HCT116 (cell line): ENCODE measurements at regions not wholly inside any gene's neighbourhood (a gene's known extent, or its start where the extent isn't known, plus 50 kb on each side); places are given as distances from the start of the nearest gene placed in this dataset.

ENCODE experiments used
- ATAC-seq: fragments of 200-7000 bp; cut with Tn5 transposase; 2 replicates; pipeline ENCODE4 v1.9.1; 2020; ENCODE audit warnings: mild to moderate bottlenecking, moderate library complexity
- BruUV-seq: library from RNA; stranded (reverse); fragments of 400-500 nt; replicated peaks from 2 replicates; lab custom pipeline; 2021; lab: Mats Ljungman, UMichigan
- CTCF ChIA-PET: fragments of 300-600 bp; sonication (Branson Sonifier 250); formaldehyde crosslinking; loops from one replicate; lab custom pipeline; 2021; ENCODE audit warnings: antibody characterized with exemption; lab: Charles Lee
- POLR2A ChIA-PET: fragments of 300-600, 350-600 bp; sonication (Branson Sonifier 250); formaldehyde crosslinking; loops from one replicate; lab custom pipeline; 2021; ENCODE audit warnings: antibody characterized with exemption; lab: Charles Lee
- RAD21 ChIA-PET, 2 experiments: fragments of 300-600 bp; sonication (Branson Sonifier 250); formaldehyde crosslinking; loops; one replicate each; lab custom pipeline; 2023; ENCODE audit warnings: low total read pairs in 2 of 2; ENCODE audit not compliant: uncharacterized antibody in 2 of 2, unreplicated experiment in 2 of 2, low non-redundant PET in 1 of 2; lab: Charles Lee
- DNase-seq: peaks from one replicate; pipeline ENCODE4 v3.0.0-alpha.2; 2010; ENCODE audit warnings: low read depth, low spot score
- H2AFZ ChIP-seq: fragments of 200-600 bp; shearing (Covaris generic), sonication (generic); 2 replicates; pipeline ENCODE4 v1.6.1; 2017; ENCODE audit warnings: low read depth, mixed run types, mixed read lengths, antibody characterized with exemption, low read length; ENCODE audit not compliant: poor library complexity, severe bottlenecking
- H3K27ac ChIP-seq: 2 replicates; pipeline ENCODE4 v1.5.1; 2012; ENCODE audit warnings: low read depth, low read length
- H3K27me3 ChIP-seq: fragments of 200-600 bp; sonication (generic); 2 replicates; pipeline ENCODE4 v1.6.1; 2016; ENCODE audit warnings: mixed run types, low read length, mixed read lengths; ENCODE audit not compliant: insufficient read depth
- H3K36me3 ChIP-seq, 2 experiments: fragments of 200-500 bp in 1 of 2; fragments of 200-600 bp in 1 of 2; sonication (Bioruptor generic) in 1 of 2; sonication (generic) in 1 of 2; 2 replicates each; pipeline versions ENCODE4 v1.5.1 to v1.6.1; 2014 to 2016; ENCODE audit warnings: low read length in 2 of 2, inconsistent platforms in 1 of 2, mixed read lengths in 1 of 2, mixed run types in 1 of 2; ENCODE audit not compliant: insufficient read depth in 2 of 2, control insufficient read depth in 1 of 2
- H3K4me1 ChIP-seq, 2 experiments: fragments of 200-600 bp in 1 of 2; sonication (generic) in 1 of 2; 2 replicates each; pipeline versions ENCODE4 v1.5.1 to v1.6.1; 2012 to 2017; ENCODE audit warnings: low read length in 2 of 2, inconsistent platforms in 1 of 2, mild to moderate bottlenecking in 1 of 2, mixed read lengths in 1 of 2, mixed run types in 1 of 2, moderate library complexity in 1 of 2; ENCODE audit not compliant: insufficient read depth in 2 of 2, control insufficient read depth in 1 of 2
- H3K4me2 ChIP-seq: fragments of 200-600 bp; sonication (generic); 2 replicates; pipeline ENCODE4 v1.6.1; 2017; ENCODE audit warnings: mixed run types, low read length, mixed read lengths
- H3K4me3 ChIP-seq, 2 experiments: fragments of 200-600 bp in 1 of 2; sonication (generic) in 1 of 2; replicated peaks in 1 of 2; 2 replicates each; pipeline ENCODE4 v1.5.1; 2011 to 2016; ENCODE audit warnings: low read length in 2 of 2, control low read depth in 1 of 2, low read depth in 1 of 2, mild to moderate bottlenecking in 1 of 2, mixed read lengths in 1 of 2, mixed run types in 1 of 2
- H3K79me2 ChIP-seq: fragments of 200-600 bp; sonication (generic); 2 replicates; pipeline ENCODE4 v1.6.1; 2017; ENCODE audit warnings: mild to moderate bottlenecking, mixed run types, low read length, moderate library complexity, mixed read lengths; ENCODE audit not compliant: insufficient read depth
- H3K9ac ChIP-seq: fragments of 200-600 bp; sonication (generic); 2 replicates; pipeline ENCODE4 v1.6.1; 2016; ENCODE audit warnings: low read length, mixed read lengths
- H3K9me2 ChIP-seq: fragments of 200-600 bp; sonication (generic), shearing (Covaris generic); 2 replicates; pipeline ENCODE4 v1.6.1; 2017; ENCODE audit warnings: mixed run types, mild to moderate bottlenecking, moderate library complexity; ENCODE audit not compliant: insufficient read depth
- H3K9me3 ChIP-seq, 2 experiments: fragments of 200-500 bp in 1 of 2; fragments of 200-600 bp in 1 of 2; sonication (Bioruptor generic) in 1 of 2; sonication (generic) in 1 of 2; 2 replicates each; pipeline ENCODE4 v1.6.1; 2014 to 2017; ENCODE audit warnings: low read length in 2 of 2, mixed read lengths in 2 of 2, inconsistent platforms in 1 of 2, low read depth in 1 of 2, mild to moderate bottlenecking in 1 of 2, mixed run types in 1 of 2, moderate library complexity in 1 of 2; ENCODE audit not compliant: control insufficient read depth in 1 of 2, insufficient read depth in 1 of 2
- H4K20me1 ChIP-seq: fragments of 200-600 bp; sonication (generic), shearing (Covaris generic); 2 replicates; pipeline ENCODE4 v1.6.1; 2017; ENCODE audit warnings: mixed run types, mild to moderate bottlenecking, moderate library complexity; ENCODE audit not compliant: insufficient read depth
- EGR1 ChIP-seq: IDR thresholded peaks from 2 replicates; pipeline ENCODE4 v1.6.1; 2012; ENCODE audit warnings: low read depth
- JUND ChIP-seq: IDR thresholded peaks from 2 replicates; pipeline ENCODE4 v1.6.1; 2012
- POLR2A ChIP-seq: IDR thresholded peaks from 2 replicates; pipeline ENCODE4 v1.7.0; 2011; ENCODE audit warnings: borderline replicate concordance; ENCODE audit not compliant: insufficient read depth, insufficient read length; ENCODE audit errors: extremely low read depth
- RAD21 ChIP-seq: IDR thresholded peaks from 2 replicates; pipeline ENCODE4 v1.6.1; 2012; ENCODE audit warnings: low read depth, mild to moderate bottlenecking
- SIN3A ChIP-seq: IDR thresholded peaks from 2 replicates; pipeline ENCODE4 v1.6.1; 2012; ENCODE audit warnings: low read depth
- SP1 ChIP-seq: IDR thresholded peaks from 2 replicates; pipeline ENCODE4 v1.6.1; 2012; ENCODE audit warnings: low read depth
- YY1 ChIP-seq: IDR thresholded peaks from 2 replicates; pipeline ENCODE4 v1.6.1; 2011; ENCODE audit warnings: low read length, low read depth, moderate library complexity, mild to moderate bottlenecking; ENCODE audit not compliant: insufficient replicate concordance; ENCODE audit errors: extremely low read depth
- intact Hi-C: fragments of 100-400 bp; cut with micrococcal nuclease; formaldehyde crosslinking; loops from 2 replicates; pipeline ENCODE4 v1.10.0; 2022
- TF ChIP-seq, protein P1 (sequence below): IDR thresholded peaks from 2 replicates; pipeline ENCODE4 v1.6.1; 2012
- TF ChIP-seq, protein P2 (sequence below): IDR thresholded peaks from 2 replicates; pipeline ENCODE4 v1.6.1; 2012
- TF ChIP-seq, protein P3 (sequence below): IDR thresholded peaks from 2 replicates; pipeline ENCODE4 v1.6.1; 2011; ENCODE audit warnings: mild to moderate bottlenecking, low read length, moderate library complexity; ENCODE audit not compliant: insufficient replicate concordance; ENCODE audit errors: extremely low read depth
- TF ChIP-seq, protein P4 (sequence below): IDR thresholded peaks from 2 replicates; pipeline ENCODE4 v1.6.1; 2012; ENCODE audit warnings: low read depth

GRCh38 chr13:67588607-67589006 is 358.5 kb upstream of the PCDH9 start:
- ChIA-PET POLR2A (no interaction called here), CTCF (no interaction called here), RAD21 (no interaction called here)
- no peak for ATAC-seq
- H4K20me1 ChIP-seq: no peaks in the 10 kb centered on the region
- H3K36me3 ChIP-seq: no peaks in the 10 kb centered on the region
- H3K4me2 ChIP-seq: no peak overlapping the region
- H2AFZ ChIP-seq: no peak overlapping the region
- no peaks in the 10 kb centered on the region for H3K4me1 ChIP-seq
- DNase-seq: no peak
- intact Hi-C loops: no loop called here
- BruUV-seq: no TSS peak
- TF ChIP-seq SP1: no peak
- TF ChIP-seq SIN3A: no peak
- no peak overlapping the region for H3K27ac ChIP-seq
- H3K79me2 ChIP-seq: no peaks in the 10 kb centered on the region
- H3K9me2 ChIP-seq: no peaks in the 10 kb centered on the region
- H3K27me3 ChIP-seq: no peaks in the 10 kb centered on the region
- no peaks in the 10 kb centered on the region for H3K9me3 ChIP-seq
- H3K9ac ChIP-seq: no peak overlapping the region
- H3K4me3 ChIP-seq: no peak overlapping the region

GRCh38 chr13:67577361-67577760 is 347.2 kb upstream of the PCDH9 start:
- Histone ChIP-seq H3K27ac (no peak overlapping the region), H3K27me3 (no peaks in the 10 kb centered on the region), H3K9me3 (no peaks in the 10 kb centered on the region), H3K4me2 (no peak overlapping the region), H3K36me3 (no peaks in the 10 kb centered on the region), H3K79me2 (no peaks in the 10 kb centered on the region), H2AFZ (no peak overlapping the region), H3K4me1 (no peaks in the 10 kb centered on the region), H3K9me2 (no peaks in the 10 kb centered on the region), H3K4me3 (no peak overlapping the region), H3K9ac (no peak overlapping the region), H4K20me1 (no peaks in the 10 kb centered on the region)
- intact Hi-C loops: no loop called here
- no TSS peak for BruUV-seq
- POLR2A ChIA-PET: no interaction called here
- TF ChIP-seq, protein P1, sequence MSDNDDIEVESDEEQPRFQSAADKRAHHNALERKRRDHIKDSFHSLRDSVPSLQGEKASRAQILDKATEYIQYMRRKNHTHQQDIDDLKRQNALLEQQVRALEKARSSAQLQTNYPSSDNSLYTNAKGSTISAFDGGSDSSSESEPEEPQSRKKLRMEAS: no peak
- TF ChIP-seq JUND: no peak
- TF ChIP-seq, protein P2, sequence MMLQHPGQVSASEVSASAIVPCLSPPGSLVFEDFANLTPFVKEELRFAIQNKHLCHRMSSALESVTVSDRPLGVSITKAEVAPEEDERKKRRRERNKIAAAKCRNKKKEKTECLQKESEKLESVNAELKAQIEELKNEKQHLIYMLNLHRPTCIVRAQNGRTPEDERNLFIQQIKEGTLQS: no peak
- no peak for TF ChIP-seq POLR2A
- TF ChIP-seq, protein P3, sequence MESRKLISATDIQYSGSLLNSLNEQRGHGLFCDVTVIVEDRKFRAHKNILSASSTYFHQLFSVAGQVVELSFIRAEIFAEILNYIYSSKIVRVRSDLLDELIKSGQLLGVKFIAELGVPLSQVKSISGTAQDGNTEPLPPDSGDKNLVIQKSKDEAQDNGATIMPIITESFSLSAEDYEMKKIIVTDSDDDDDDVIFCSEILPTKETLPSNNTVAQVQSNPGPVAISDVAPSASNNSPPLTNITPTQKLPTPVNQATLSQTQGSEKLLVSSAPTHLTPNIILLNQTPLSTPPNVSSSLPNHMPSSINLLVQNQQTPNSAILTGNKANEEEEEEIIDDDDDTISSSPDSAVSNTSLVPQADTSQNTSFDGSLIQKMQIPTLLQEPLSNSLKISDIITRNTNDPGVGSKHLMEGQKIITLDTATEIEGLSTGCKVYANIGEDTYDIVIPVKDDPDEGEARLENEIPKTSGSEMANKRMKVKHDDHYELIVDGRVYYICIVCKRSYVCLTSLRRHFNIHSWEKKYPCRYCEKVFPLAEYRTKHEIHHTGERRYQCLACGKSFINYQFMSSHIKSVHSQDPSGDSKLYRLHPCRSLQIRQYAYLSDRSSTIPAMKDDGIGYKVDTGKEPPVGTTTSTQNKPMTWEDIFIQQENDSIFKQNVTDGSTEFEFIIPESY: no peak
- TF ChIP-seq RAD21: no peak
- TF ChIP-seq SIN3A: no peak
- TF ChIP-seq EGR1: no peak
- no peak for TF ChIP-seq YY1
- TF ChIP-seq, protein P4, sequence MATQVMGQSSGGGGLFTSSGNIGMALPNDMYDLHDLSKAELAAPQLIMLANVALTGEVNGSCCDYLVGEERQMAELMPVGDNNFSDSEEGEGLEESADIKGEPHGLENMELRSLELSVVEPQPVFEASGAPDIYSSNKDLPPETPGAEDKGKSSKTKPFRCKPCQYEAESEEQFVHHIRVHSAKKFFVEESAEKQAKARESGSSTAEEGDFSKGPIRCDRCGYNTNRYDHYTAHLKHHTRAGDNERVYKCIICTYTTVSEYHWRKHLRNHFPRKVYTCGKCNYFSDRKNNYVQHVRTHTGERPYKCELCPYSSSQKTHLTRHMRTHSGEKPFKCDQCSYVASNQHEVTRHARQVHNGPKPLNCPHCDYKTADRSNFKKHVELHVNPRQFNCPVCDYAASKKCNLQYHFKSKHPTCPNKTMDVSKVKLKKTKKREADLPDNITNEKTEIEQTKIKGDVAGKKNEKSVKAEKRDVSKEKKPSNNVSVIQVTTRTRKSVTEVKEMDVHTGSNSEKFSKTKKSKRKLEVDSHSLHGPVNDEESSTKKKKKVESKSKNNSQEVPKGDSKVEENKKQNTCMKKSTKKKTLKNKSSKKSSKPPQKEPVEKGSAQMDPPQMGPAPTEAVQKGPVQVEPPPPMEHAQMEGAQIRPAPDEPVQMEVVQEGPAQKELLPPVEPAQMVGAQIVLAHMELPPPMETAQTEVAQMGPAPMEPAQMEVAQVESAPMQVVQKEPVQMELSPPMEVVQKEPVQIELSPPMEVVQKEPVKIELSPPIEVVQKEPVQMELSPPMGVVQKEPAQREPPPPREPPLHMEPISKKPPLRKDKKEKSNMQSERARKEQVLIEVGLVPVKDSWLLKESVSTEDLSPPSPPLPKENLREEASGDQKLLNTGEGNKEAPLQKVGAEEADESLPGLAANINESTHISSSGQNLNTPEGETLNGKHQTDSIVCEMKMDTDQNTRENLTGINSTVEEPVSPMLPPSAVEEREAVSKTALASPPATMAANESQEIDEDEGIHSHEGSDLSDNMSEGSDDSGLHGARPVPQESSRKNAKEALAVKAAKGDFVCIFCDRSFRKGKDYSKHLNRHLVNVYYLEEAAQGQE: no peak
- DNase-seq (no peak), ATAC-seq (no peak)
- RAD21 ChIA-PET: no interaction called here
- CTCF ChIA-PET: no interaction called here
